Activated CD4-positive, CD25-positive, alpha-beta regulatory T cell treated with anti-CD3 and anti-CD28 coated beads, Interleukin-2, amount 50 U/mL, for 72 hours (primary cell): ENCODE measurements at regions not wholly inside any gene's neighbourhood (a gene's known extent, or its start where the extent isn't known, plus 50 kb on each side); places are given as distances from the start of the nearest gene placed in this dataset.
A peak's percentile ranks its signal among the peaks of the same experiment; 100 is the strongest.
"Not testable (repeated sequence)": the region's sequence is repeated elsewhere in the genome, so short reads cannot be mapped to it uniquely, and the experiment has no call there.

Experiments used
- DNase-seq: peaks from one replicate; pipeline ENCODE4 v3.0.0; 2021

DNA sequence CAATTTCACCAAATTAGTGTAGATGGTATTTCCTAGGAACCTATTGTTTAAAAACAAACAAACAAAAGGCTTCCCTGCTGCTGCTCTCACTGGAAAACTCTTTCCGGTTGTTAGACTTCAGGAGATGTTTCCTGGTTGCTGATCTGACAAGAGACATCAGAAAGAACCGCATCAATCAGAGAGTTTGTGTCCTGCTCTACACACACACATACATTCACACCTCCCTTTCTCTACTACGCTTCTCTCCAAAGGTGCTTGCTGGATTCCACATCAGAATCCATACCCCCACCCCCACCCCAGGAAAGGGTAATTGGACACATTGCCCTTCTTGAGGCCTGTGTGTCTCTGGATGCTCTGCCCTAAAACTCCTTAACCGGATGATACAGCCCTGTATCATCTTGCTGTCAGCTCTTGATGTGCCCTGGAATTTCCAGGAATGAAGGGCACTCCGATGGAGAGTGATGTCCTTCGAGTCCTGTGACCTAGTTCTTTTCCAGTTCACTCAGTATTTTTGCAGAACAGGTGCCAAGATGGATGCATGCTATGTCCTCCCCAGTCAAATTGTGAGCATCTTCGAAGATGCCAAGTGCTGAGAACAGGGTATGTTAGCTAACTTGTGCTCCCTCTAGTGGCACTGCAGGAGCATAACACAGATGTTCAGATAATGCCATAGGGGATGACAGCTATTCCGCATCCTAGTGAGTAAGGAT is 113.7 kb upstream of the SLC35F3 start:
- peak; percentile 28 for DNase-seq

- DNase-seq: no peak
These were observed 113.1 kb upstream of the SLC35F3 start for GRCh38 chr1:233791372-233791703.

DNA sequence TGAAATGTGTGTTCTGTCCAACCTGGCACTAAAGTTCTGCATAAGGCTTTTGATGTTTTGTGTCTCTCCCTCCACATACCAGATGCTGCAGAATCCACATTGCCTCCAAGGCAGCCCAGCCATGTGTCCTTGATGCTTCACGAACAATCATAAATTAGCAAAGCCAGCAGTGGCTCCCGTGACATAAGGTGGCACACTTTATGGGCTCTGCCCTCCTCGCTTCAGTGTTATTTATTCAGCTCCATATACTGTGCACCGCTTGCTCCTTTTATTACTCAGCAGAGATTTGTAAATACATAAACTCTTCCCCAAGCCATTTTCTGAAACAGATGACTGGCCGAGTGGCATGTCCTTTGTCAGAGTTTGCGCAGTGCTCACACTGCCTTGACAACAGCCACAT is 112.8 kb upstream of the SLC35F3 start:
- DNase-seq: no peak

- no peak for DNase-seq
These were observed 109.6 kb upstream of the SLC35F3 start for GRCh38 chr1:233794863-233795262.

- DNase-seq: no peak
These were observed 108.2 kb upstream of the SLC35F3 start for GRCh38 chr1:233796146-233796783.

- no peak for DNase-seq
These were observed 101.9 kb upstream of the SLC35F3 start for GRCh38 chr1:233802611-233803010.

DNA sequence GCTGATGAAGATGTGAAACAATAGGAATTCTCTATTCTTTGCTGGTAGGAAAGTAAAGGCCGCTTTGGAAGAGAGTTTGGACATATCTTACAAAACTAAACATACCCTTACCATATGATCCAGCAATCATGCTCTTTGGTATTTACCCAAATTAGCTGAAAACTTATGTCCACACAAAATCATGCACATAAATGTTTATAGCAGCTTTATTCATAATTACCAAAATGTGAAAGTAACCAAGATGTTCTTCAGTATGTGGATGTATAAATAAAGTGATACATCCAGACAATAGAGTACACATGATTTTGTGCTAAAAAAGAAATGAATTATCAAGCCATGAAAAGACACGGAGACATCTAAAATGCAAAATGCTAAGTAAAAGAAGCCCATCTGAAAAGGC is 98.7 kb upstream of the SLC35F3 start:
- DNase-seq: no peak

DNA sequence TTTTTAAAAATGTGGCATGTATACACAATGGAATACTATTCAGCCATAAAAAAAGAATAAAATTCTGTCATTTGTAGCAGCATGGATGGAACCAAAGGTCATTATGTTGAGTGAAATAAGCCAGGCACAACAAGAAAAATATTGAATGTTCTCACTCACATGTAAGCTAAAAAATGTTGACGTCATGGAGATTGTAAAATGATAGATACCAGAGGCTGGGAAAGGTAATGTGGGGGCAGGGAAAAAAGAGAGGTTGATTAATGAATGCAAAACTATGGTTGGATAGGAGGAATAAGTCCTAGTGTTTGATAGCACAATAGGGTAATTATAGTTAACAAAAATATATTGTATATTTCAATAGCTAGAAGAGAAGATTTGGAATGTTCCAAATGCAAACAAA is 89.1 kb upstream of the SLC35F3 start:
- DNase-seq: no peak

GRCh38 chr1:233815865-233816264 is 88.6 kb upstream of the SLC35F3 start:
- no peak for DNase-seq

DNA sequence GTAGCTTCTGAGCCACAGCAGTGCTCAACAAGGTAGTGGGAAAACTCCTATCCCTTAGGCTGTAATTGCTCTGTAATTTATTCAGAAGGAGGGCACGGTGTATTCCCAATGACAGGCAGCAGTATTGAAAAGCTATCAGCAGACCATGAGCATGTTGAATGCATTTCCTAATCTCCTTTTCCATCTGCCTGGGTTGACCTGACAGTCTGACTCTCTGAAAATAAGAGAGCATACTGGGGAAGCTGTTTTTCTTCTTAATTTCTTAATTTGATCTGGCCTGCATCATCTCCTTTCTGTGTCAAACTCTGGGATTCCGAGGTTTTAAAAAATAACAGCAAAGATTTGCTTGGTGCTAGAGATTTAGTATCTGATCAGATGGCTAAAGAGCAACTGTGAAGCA is 88.1 kb upstream of the SLC35F3 start:
- no peak for DNase-seq

DNA sequence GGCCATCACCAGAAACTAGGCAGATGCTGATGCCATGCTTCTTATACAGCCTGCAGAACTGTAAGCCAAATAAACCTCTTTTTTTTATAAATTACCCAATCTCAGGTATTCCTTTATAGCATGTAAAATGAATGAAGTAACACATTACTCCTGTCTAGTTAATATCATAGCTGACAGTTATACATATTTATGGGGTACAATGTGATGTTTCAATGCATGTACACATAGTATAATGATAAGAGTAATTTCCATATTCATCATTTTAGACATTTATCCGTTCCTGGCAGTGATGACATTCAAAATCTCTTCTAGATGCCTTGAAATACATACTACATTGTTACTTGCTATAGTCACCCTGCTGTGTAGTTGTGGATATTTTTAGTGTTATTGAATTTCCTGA is 85.4 kb upstream of the SLC35F3 start:
- DNase-seq: no peak

- not testable (repeated sequence) for DNase-seq
These were observed 80.3 kb upstream of the SLC35F3 start for GRCh38 chr1:233824179-233824578.

DNA sequence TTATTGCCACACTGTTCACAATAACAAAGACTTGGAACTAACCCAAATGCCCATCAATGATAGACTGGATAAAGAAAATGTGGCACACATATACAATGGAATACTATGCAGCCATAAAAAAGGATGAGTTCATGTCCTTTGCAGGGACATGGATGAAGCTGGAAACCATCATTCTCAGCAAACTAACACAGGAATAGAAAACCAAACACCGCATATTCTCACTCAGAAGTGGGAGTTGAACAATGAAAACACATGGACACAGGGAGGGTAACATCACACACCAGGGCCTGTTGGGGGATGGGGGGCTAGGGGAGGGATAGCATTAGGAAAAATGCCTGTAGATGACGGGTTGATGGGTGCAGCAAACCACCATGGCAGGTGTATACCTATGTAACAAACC is 76.5 kb upstream of the SLC35F3 start:
- DNase-seq: not testable (repeated sequence)

GRCh38 chr1:233828480-233828879 is 76.0 kb upstream of the SLC35F3 start:
- DNase-seq: no peak

GRCh38 chr1:233834609-233835008 is 69.9 kb upstream of the SLC35F3 start:
- DNase-seq: no peak

DNA sequence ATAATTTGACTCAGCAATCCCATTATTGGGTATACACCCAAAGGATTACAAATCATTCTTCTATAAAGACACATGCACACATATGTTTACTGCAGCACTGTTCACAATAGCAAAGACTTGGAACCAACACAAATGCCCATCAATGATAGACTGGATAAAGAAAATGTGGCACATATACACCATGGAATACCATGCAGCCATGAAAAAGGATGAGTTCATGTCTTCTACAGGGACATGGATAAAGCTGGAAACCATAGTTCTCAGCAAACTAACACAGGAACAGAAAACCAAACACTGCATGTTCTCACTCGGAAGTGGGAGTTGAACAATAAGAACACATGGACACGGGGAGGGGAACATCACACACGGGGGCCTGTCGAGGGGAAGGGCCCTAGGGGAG is 66.3 kb upstream of the SLC35F3 start:
- DNase-seq: not testable (repeated sequence)

DNA sequence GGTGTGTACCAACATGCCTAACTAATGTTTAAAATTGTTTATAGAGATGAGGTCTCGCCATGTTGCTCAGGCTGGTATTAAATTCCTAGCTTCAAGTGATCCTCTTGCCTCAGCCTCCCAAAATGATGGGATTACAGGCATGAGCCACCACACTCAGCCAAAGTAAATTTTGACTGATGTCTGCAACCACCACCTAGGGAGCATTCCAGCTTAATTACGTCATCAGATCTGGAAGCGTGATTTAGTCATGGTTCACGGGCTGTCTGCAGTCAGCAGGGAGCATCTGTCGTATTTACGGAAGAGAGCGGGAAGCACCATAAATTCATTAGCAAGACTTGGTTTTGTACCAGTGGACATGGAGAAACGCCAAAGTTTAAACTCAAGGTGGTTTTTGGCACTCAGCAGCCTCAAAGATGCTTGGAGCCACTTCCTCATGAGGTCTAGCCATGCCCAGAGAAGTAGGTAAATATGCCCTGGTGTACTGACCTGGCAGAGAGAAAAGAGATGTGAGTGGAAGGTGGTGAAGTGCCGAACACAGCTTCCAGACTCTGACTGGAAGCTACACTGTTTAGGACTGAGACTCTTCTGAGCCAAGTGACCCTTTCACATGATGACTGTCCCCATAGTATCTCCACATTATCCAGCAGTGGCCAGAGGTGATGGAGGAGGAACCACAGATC is 60.8 kb upstream of the SLC35F3 start:
- no peak for DNase-seq

DNA sequence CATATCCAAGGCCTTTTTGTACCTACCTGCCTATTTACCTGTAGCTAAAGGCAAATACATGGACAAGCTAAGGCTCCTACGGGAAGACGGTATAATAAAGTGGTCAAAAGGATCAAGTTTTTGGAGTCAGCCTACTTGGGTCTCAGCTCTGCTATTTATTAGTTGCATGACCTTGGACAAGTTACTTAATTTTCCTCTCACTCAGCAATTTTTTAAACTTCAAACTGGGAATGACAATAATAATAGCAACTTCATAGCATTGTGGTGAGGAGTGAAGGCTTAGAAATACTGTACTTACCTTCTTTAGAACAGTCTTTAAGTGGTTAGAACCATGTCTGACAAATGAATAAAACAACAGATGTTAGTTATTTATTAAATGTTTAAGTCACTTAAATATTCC is 60.2 kb upstream of the SLC35F3 start:
- DNase-seq: no peak

DNA sequence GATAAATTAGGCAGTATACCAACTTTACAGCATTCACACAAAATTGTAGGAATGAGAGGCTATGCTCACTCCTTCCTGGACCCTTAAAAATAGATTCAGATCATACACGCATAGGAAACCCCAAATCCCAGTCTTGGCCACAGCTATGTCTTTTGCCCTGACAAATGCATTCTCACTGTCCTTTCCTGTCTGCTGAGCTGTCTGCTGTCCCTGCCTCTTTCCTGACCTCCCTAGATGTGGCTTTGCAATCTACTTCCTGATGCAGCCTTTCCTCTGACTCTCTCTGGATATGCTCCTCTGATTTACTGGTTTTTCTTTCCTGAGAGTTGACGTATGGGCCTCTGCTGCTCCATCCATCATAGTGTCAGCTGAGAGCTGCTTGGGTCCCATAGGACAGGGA is 59.8 kb upstream of the SLC35F3 start:
- DNase-seq: no peak
